ENCODE measurements at regions not wholly inside any gene's neighbourhood (a gene's known extent, or its start where the extent isn't known, plus 50 kb on each side); places are given as distances from the start of the nearest gene placed in this dataset.

DNA sequence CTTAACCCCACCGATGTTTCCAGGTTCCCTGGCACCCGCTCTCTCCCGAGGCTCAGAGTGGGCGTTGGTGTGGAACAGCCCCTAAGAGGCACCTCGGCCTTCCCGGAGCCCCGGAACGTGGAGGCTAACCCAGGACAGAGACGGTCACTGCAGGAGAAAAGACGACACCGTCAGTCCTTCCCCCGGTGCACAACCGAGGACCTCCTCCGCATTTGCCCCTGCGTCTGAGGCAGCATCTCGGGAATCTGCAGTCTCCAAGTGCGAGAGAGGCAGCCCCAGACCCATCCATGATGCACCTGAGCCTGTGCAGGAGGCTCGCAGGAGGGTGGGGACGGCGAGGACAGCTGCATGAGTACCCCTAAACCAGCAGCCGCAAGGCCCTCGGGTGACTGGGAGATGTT, 204.9 kb upstream of the SALL3 start:
- no peak overlapping the region for H3K27ac ChIP-seq (ENCODE audit: low read depth in 2 of 2, low read length in 1 of 2)
- H3K4me1 ChIP-seq (ENCODE audit: control insufficient read depth in 2 of 2, insufficient read depth in 2 of 2, low read length in 1 of 2): no peaks in the 10 kb centered on the region
- no peaks in the 10 kb centered on the region for H3K36me3 ChIP-seq (ENCODE audit: control insufficient read depth in 2 of 2, insufficient read depth in 2 of 2, low read length in 1 of 2)
- no peak overlapping the region for H3K4me3 ChIP-seq (ENCODE audit: low read depth in 1 of 2, low read length in 2 of 2)
- no peaks in the 10 kb centered on the region for H3K9me3 ChIP-seq (ENCODE audit: control insufficient read depth in 2 of 2, insufficient read depth in 1 of 2, low read depth in 1 of 2, low read length in 1 of 2)
- H3K27me3 ChIP-seq (ENCODE audit: control insufficient read depth in 1 of 2, insufficient read depth in 2 of 2, low read length in 2 of 2): no peaks in the 10 kb centered on the region
- 85 to 91% methylated on average over 22 of the region's 22 CpGs for WGBS, 2 donors

DNA sequence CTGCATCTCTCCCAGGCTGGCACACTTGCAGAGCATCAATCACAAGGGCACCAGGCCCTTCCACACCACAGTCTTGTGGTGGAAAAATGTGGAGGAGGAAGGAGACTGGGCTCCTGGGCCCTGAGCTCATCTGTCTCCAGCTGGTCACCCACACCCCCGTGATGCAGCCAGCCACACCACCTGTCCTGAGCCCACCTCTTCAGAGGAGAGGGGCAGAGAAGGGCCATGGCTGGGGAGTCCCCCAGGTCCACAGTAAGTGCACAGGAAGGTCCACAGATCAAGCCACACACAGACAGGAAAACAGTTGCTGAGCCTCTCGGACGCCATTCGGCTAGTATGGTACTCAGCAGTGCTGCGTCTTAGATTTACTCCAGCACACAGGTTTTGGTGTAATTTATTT, 203.5 kb upstream of the SALL3 start:
- no peaks in the 10 kb centered on the region for H3K36me3 ChIP-seq (ENCODE audit: control insufficient read depth in 2 of 2, insufficient read depth in 2 of 2, low read length in 1 of 2)
- no peaks in the 10 kb centered on the region for H3K9me3 ChIP-seq (ENCODE audit: control insufficient read depth in 2 of 2, insufficient read depth in 1 of 2, low read depth in 1 of 2, low read length in 1 of 2)
- no peak overlapping the region for H3K4me3 ChIP-seq (ENCODE audit: low read depth in 1 of 2, low read length in 2 of 2)
- no peak overlapping the region for H3K27ac ChIP-seq (ENCODE audit: low read depth in 2 of 2, low read length in 1 of 2)
- no peaks in the 10 kb centered on the region for H3K27me3 ChIP-seq (ENCODE audit: control insufficient read depth in 1 of 2, insufficient read depth in 2 of 2, low read length in 2 of 2)
- 81 to 90% methylated on average over 5 of the region's 5 CpGs for WGBS, 2 donors
- H3K4me1 ChIP-seq (ENCODE audit: control insufficient read depth in 2 of 2, insufficient read depth in 2 of 2, low read length in 1 of 2): no peaks in the 10 kb centered on the region

DNA sequence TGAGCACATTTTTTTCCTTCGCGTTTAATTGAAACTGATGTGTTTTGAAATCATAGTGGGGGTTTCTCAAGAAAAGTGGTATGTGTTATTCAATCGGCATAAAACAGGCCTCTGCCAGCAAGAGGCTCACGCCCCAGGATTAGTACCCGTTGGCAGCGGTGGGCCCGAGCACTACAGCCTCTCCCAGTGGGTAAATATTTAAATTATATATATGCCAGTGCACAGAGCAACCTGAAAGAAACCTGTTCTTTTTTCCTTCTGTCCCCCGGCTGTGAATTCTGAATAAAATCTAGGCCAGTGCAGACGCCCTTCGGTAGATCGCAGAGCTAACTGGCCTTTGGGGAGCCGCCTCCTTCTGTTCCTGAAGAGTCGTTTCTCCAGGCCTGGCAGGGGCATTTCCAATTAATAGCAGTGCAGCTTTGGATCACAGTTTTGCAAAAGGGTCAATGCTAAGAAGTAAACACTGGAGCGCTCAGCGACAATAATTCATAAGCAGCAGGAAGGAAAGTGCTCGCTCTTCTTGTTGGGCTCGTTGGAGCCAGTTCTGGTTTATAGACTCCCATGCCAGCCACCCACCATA, 202.8 kb upstream of the SALL3 start:
- Histone ChIP-seq H3K4me1 (ENCODE audit: control insufficient read depth in 2 of 2, insufficient read depth in 2 of 2, low read length in 1 of 2) (no peaks in the 10 kb centered on the region), H3K27me3 (ENCODE audit: control insufficient read depth in 1 of 2, insufficient read depth in 2 of 2, low read length in 2 of 2) (no peaks in the 10 kb centered on the region), H3K9me3 (ENCODE audit: control insufficient read depth in 2 of 2, insufficient read depth in 1 of 2, low read depth in 1 of 2, low read length in 1 of 2) (no peaks in the 10 kb centered on the region), H3K4me3 (ENCODE audit: low read depth in 1 of 2, low read length in 2 of 2) (no peak overlapping the region), H3K36me3 (ENCODE audit: control insufficient read depth in 2 of 2, insufficient read depth in 2 of 2, low read length in 1 of 2) (no peaks in the 10 kb centered on the region), H3K27ac (ENCODE audit: low read depth in 2 of 2, low read length in 1 of 2) (no peak overlapping the region)
- WGBS, 2 donors: 60 to 68% methylated on average over 17 of the region's 17 CpGs

DNA sequence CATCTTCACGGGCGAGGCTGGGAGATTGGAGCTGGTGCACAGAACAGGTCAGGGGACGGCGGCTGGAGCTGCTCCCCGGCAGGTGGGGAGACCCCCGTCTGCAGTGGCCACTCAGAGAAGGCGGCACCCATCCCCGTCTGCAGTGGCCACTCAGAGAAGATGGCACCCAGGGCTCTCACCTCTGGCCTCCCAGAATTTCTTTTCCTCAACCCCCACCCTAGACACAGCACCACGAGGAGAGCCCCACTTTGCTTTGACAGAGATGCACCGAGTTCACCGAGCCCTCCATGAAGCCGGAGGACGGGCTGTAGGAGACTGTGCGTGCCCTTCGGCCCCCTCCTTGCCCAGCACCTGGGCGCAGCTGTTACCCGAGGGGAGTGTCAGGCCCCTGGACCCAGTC, 201.6 kb upstream of the SALL3 start:
- Histone ChIP-seq H3K36me3 (ENCODE audit: control insufficient read depth in 2 of 2, insufficient read depth in 2 of 2, low read length in 1 of 2) (no peaks in the 10 kb centered on the region), H3K27ac (ENCODE audit: low read depth in 2 of 2, low read length in 1 of 2) (no peak overlapping the region), H3K4me3 (ENCODE audit: low read depth in 1 of 2, low read length in 2 of 2) (no peak overlapping the region), H3K27me3 (ENCODE audit: control insufficient read depth in 1 of 2, insufficient read depth in 2 of 2, low read length in 2 of 2) (no peaks in the 10 kb centered on the region), H3K9me3 (ENCODE audit: control insufficient read depth in 2 of 2, insufficient read depth in 1 of 2, low read depth in 1 of 2, low read length in 1 of 2) (no peaks in the 10 kb centered on the region), H3K4me1 (ENCODE audit: control insufficient read depth in 2 of 2, insufficient read depth in 2 of 2, low read length in 1 of 2) (no peaks in the 10 kb centered on the region)
- WGBS, 2 donors: 87 to 88% methylated on average over 17 of the region's 17 CpGs

DNA sequence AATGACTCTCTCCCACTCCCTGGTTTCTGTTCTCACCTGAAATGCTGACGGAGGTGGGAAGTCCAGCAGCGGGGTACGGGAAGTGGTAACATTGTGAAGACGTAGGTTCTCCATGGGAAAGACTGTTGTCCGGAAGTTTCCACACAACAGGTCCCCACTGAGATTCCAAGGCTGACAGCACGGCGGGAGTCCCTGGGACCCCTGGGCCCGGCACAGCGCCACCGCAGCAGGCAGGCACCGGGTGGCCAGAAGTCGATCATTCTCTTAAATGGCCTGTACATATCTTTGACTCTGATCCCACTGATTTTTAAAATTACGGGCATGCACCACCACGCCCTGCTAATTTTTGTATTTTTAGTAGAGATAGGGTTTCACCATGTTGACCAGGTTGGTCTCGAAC, 201.0 kb upstream of the SALL3 start:
- no peaks in the 10 kb centered on the region for H3K27me3 ChIP-seq (ENCODE audit: control insufficient read depth in 1 of 2, insufficient read depth in 2 of 2, low read length in 2 of 2)
- no peaks in the 10 kb centered on the region for H3K4me1 ChIP-seq (ENCODE audit: control insufficient read depth in 2 of 2, insufficient read depth in 2 of 2, low read length in 1 of 2)
- H3K4me3 ChIP-seq (ENCODE audit: low read depth in 1 of 2, low read length in 2 of 2): no peak overlapping the region
- 93 to 94% methylated on average over 15 of the region's 15 CpGs for WGBS, 2 donors
- H3K27ac ChIP-seq (ENCODE audit: low read depth in 2 of 2, low read length in 1 of 2): no peak overlapping the region
- H3K36me3 ChIP-seq (ENCODE audit: control insufficient read depth in 2 of 2, insufficient read depth in 2 of 2, low read length in 1 of 2): no peaks in the 10 kb centered on the region
- H3K9me3 ChIP-seq (ENCODE audit: control insufficient read depth in 2 of 2, insufficient read depth in 1 of 2, low read depth in 1 of 2, low read length in 1 of 2): no peaks in the 10 kb centered on the region

DNA sequence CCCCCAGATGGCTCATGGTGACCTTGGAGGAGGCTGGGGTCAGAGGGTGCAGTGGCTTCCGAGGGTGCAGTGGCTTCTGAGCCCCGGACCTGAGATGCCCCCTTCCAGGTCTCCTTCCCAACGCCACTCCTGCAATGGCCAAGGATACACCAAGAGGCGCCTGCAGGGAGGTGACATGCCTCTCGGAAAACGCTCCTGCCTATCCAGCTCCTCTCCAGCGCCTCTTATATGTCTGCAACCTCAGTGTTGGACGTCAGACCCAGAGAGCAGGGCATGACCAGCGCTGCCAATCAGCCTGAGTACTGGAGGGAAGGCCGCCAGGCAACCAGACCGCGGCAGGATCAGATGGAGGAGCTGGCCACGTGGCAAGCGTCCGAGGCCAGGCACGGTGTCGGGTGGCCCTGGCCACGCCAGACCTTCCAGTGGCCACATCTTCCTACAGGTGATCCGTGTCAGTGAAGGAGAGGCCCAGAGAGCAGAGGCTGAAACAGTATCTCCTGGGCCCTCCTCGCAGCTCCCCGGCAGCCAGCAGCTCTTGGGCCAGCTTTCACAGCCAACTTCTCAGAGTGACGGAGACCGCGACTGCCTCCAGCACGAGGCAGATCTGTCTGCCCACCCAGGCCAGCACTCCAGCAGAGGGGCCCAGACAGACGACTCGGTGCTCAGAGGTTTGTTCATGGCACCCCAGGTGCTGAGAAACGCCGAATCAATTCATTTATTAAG, 199.5 kb upstream of the SALL3 start:
- Histone ChIP-seq H3K27me3 (ENCODE audit: control insufficient read depth in 1 of 2, insufficient read depth in 2 of 2, low read length in 2 of 2) (no peaks in the 10 kb centered on the region), H3K36me3 (ENCODE audit: control insufficient read depth in 2 of 2, insufficient read depth in 2 of 2, low read length in 1 of 2) (no peaks in the 10 kb centered on the region), H3K4me3 (ENCODE audit: low read depth in 1 of 2, low read length in 2 of 2) (no peak overlapping the region), H3K27ac (ENCODE audit: low read depth in 2 of 2, low read length in 1 of 2) (no peak overlapping the region), H3K4me1 (ENCODE audit: control insufficient read depth in 2 of 2, insufficient read depth in 2 of 2, low read length in 1 of 2) (no peaks in the 10 kb centered on the region), H3K9me3 (ENCODE audit: control insufficient read depth in 2 of 2, insufficient read depth in 1 of 2, low read depth in 1 of 2, low read length in 1 of 2) (no peaks in the 10 kb centered on the region)
- WGBS, 2 donors: 79 to 83% methylated on average over 28 to 29 of the region's 29 CpGs

DNA sequence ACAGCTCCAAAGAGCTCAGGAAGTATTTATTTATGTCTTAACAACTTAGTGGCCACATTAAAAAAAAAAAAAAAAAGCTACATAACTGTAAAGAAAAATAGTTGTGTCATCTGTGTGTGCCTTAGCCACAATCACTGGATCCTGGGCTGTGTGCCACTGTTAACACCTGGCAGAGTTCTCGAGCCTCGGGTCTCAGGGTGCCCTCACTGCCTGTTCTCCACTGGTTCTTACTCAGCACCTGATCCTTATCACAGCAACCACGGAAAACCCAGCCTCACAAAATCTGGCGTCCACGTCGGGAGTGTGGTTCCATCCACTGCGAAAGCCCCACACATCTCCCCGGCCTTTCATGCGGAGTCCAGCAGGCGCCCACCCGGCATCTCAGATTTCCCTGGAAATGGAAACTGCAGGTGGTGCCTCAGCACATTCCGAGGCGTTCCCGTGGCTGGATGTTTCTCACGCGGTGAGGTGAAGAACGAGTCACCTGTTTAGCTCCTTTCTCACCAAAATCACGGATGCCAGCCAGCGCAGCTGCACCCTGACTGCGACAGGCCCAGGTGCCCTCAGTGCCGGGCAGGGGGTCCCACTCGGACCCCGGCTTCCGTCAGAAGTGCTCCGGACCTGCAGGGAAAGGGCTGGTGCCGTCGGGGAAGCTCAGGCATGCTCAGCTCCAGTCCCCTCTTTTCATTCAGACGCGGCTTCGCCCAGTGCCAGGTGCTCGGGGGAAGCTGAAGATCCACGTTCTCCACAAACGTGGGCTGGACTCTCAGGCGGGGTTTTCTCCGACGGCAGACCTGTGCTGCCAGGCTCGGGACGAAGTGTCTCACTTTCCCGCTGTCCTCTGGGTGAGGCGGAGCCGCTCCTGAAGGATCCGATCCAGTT, 198.7 kb upstream of the SALL3 start:
- Histone ChIP-seq H3K27me3 (ENCODE audit: control insufficient read depth in 1 of 2, insufficient read depth in 2 of 2, low read length in 2 of 2) (no peaks in the 10 kb centered on the region), H3K9me3 (ENCODE audit: control insufficient read depth in 2 of 2, insufficient read depth in 1 of 2, low read depth in 1 of 2, low read length in 1 of 2) (no peaks in the 10 kb centered on the region), H3K27ac (ENCODE audit: low read depth in 2 of 2, low read length in 1 of 2) (no peak overlapping the region), H3K36me3 (ENCODE audit: control insufficient read depth in 2 of 2, insufficient read depth in 2 of 2, low read length in 1 of 2) (no peaks in the 10 kb centered on the region), H3K4me3 (ENCODE audit: low read depth in 1 of 2, low read length in 2 of 2) (no peak overlapping the region), H3K4me1 (ENCODE audit: control insufficient read depth in 2 of 2, insufficient read depth in 2 of 2, low read length in 1 of 2) (no peaks in the 10 kb centered on the region)
- 87 to 88% methylated on average over 39 to 42 of the region's 42 CpGs for WGBS, 2 donors

DNA sequence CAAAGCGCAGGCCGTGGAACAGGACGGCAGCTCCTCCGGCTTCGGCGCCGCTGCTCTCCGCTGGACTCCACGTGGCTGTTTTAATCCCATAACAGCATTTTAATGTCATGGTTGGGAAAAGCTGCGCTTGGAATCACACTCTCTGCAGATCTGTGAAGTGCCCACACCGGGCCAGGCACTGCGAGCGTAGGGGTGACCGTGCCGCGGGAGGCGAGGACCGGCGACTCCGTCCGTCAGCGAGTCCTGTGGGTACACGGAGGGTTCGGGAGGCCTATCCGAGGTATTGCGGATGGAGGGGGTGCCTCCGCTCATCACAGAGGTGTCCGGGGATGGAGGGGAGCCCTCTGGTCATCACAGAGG, 198.0 kb upstream of the SALL3 start:
- no peak overlapping the region for H3K4me3 ChIP-seq (ENCODE audit: low read depth in 1 of 2, low read length in 2 of 2)
- H3K9me3 ChIP-seq (ENCODE audit: control insufficient read depth in 2 of 2, insufficient read depth in 1 of 2, low read depth in 1 of 2, low read length in 1 of 2): no peaks in the 10 kb centered on the region
- no peaks in the 10 kb centered on the region for H3K36me3 ChIP-seq (ENCODE audit: control insufficient read depth in 2 of 2, insufficient read depth in 2 of 2, low read length in 1 of 2)
- no peaks in the 10 kb centered on the region for H3K27me3 ChIP-seq (ENCODE audit: control insufficient read depth in 1 of 2, insufficient read depth in 2 of 2, low read length in 2 of 2)
- no peaks in the 10 kb centered on the region for H3K4me1 ChIP-seq (ENCODE audit: control insufficient read depth in 2 of 2, insufficient read depth in 2 of 2, low read length in 1 of 2)
- WGBS, 2 donors: 90 to 94% methylated on average over 28 of the region's 28 CpGs
- H3K27ac ChIP-seq (ENCODE audit: low read depth in 2 of 2, low read length in 1 of 2): no peak overlapping the region

DNA sequence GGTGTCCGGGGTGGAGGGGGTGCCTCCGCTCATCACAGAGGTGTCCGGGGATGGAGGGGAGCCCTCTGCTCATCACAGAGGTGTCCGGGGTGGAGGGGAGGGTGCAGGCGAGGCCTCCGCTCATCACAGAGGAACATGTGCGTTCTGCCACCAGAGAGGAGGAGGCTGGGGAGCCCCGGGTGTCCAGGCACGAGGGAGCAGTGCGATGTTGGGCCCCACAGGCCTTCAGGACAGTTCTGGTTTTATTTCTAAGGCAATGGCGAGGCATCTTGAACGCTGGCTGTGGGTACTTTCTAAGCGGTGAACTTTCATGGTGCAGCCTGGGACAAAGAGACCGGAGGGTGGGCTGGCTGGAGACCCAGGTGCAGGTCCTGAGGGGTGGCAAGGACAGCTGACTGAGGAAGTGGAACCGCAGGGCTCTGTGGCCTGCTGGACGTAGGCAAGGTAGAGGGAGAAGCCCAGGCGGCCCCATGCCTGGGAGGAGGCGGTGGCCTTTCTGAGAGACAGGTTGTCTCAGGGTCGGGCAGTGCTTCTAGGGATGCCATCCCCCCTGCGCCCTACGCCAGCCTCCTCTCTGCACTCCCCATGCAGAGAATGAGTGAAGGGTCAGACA, 196.6 kb upstream of the SALL3 start:
- no peaks in the 10 kb centered on the region for H3K9me3 ChIP-seq (ENCODE audit: control insufficient read depth in 2 of 2, insufficient read depth in 1 of 2, low read depth in 1 of 2, low read length in 1 of 2)
- H3K4me3 ChIP-seq (ENCODE audit: low read depth in 1 of 2, low read length in 2 of 2): no peak overlapping the region
- 83 to 87% methylated on average over 21 of the region's 21 CpGs for WGBS, 2 donors
- no peak overlapping the region for H3K27ac ChIP-seq (ENCODE audit: low read depth in 2 of 2, low read length in 1 of 2)
- H3K4me1 ChIP-seq (ENCODE audit: control insufficient read depth in 2 of 2, insufficient read depth in 2 of 2, low read length in 1 of 2): no peaks in the 10 kb centered on the region
- no peaks in the 10 kb centered on the region for H3K27me3 ChIP-seq (ENCODE audit: control insufficient read depth in 1 of 2, insufficient read depth in 2 of 2, low read length in 2 of 2)
- H3K36me3 ChIP-seq (ENCODE audit: control insufficient read depth in 2 of 2, insufficient read depth in 2 of 2, low read length in 1 of 2): no peaks in the 10 kb centered on the region
